ENCODE measurements at regions not wholly inside any gene's neighbourhood (a gene's known extent, or its start where the extent isn't known, plus 50 kb on each side); places are given as distances from the start of the nearest gene placed in this dataset.

DNA sequence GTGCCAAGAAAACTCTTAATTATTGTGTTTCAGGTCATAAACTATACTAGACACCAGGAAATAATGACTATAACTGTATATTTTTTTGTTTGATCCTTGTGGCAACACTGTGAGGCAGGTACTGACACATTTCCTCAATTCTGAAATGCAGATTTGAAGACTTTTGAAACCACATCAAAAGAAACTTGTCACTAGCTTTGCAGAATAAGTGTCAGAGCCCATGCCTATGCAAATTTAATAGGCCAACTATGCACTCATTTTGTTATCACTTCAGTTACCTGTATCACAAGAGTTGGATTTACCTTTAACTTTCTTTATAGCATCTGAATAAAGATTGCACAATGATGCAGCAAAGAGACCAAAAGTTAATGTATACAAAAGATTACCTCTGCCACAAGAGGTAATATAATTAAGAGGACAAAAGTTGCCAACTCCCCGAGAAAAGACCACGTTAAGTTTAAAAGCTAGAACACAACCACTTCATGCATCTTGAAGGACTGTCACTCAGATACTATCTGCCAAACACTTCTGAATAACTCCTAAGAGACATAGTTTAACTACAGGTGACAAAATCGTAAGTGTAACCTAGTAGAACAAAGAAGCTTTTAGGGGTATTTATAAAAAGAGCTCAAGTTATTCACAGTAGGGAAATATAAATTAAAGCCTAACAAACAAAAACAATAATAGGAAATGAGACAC is 80.5 kb downstream of the ELAPOR2 start:
- intact Hi-C loops (cut with DNase I), result no loop called here
- H3K36me3 ChIP-seq (ENCODE audit: control insufficient read depth in 1 of 2, insufficient read depth in 2 of 2, low read length in 1 of 2), result no peaks in the 10 kb centered on the region
- 70 to 85% methylated on average over 3 of the region's 3 CpGs for WGBS, 2 donors
- ATAC-seq (ENCODE audit: low FRiP score) (no peak), DNase-seq (no peak)
- no peaks in the 10 kb centered on the region for H3K4me1 ChIP-seq (ENCODE audit: control insufficient read depth in 1 of 2, insufficient read depth in 2 of 2, low read length in 2 of 2)
- H3K9me3 ChIP-seq (ENCODE audit: control insufficient read depth, low read length), result no peaks in the 10 kb centered on the region
- no peaks in the 10 kb centered on the region for H3K27me3 ChIP-seq (ENCODE audit: control insufficient read depth in 1 of 2, insufficient read depth in 2 of 2, low read length in 1 of 2)
- no peak overlapping the region for H3K27ac ChIP-seq (ENCODE audit: low read depth in 1 of 2, low read length in 2 of 2)
- H3K4me3 ChIP-seq (ENCODE audit: low read length in 2 of 2), result no peak overlapping the region

DNA sequence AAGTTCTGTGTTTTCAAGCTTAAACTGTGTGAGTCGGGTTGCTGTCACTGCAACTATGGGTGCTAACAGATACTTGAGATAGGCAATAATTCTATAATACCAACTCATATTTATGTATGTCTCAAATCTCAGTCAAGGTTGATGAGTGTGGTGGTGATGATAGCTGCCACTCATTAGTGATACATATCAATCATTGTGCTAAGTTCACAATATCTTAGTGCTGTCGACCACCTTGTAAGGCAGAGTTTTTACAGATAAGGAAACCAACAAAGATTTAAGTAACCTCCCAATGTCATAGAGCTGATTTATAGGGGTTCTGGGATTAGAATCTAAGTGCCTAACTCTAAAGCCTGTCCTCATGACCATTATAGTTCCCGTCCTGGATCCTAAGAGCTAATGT is 82.5 kb downstream of the ELAPOR2 start:
- intact Hi-C loops (cut with DNase I), result no loop called here
- DNase-seq, result no peak
- Histone ChIP-seq H3K36me3 (ENCODE audit: control insufficient read depth in 1 of 2, insufficient read depth in 2 of 2, low read length in 1 of 2) (no peaks in the 10 kb centered on the region), H3K4me3 (ENCODE audit: low read length in 2 of 2) (no peak overlapping the region), H3K9me3 (ENCODE audit: control insufficient read depth, low read length) (no peaks in the 10 kb centered on the region), H3K27ac (ENCODE audit: low read depth in 1 of 2, low read length in 2 of 2) (no peak overlapping the region), H3K4me1 (ENCODE audit: control insufficient read depth in 1 of 2, insufficient read depth in 2 of 2, low read length in 2 of 2) (no peaks in the 10 kb centered on the region), H3K27me3 (ENCODE audit: control insufficient read depth in 1 of 2, insufficient read depth in 2 of 2, low read length in 1 of 2) (no peaks in the 10 kb centered on the region)
- WGBS, 2 donors, result 85 to 89% methylated on average over 3 of the region's 3 CpGs
- no peak for ATAC-seq (ENCODE audit: low FRiP score)

DNA sequence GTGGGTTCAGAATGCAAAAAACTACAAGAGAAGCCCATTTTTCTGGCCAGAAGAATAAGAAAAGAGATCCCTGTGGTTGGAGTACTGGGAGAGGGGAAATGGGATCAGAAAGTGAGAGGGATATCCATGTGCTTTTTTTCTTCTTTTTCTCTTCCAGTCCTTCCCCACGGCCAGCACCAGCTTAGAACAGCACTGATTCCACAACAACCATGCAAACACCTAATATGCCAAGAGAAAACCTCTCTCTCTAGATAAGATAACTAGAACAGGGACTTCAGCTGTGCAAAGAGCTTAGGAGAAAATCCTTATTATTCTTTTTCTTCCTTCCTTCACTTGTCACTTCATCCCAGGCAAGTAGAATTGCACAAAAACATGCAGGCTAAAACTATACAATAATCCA is 83.5 kb downstream of the ELAPOR2 start:
- DNase-seq (no peak), ATAC-seq (ENCODE audit: low FRiP score) (no peak)
- 17 to 20% methylated on average over 1 of the region's 1 CpG for WGBS, 2 donors
- Histone ChIP-seq H3K27ac (ENCODE audit: low read depth in 1 of 2, low read length in 2 of 2) (no peak overlapping the region), H3K4me3 (ENCODE audit: low read length in 2 of 2) (no peak overlapping the region), H3K27me3 (ENCODE audit: control insufficient read depth in 1 of 2, insufficient read depth in 2 of 2, low read length in 1 of 2) (no peaks in the 10 kb centered on the region), H3K36me3 (ENCODE audit: control insufficient read depth in 1 of 2, insufficient read depth in 2 of 2, low read length in 1 of 2) (no peaks in the 10 kb centered on the region), H3K4me1 (ENCODE audit: control insufficient read depth in 1 of 2, insufficient read depth in 2 of 2, low read length in 2 of 2) (no peaks in the 10 kb centered on the region), H3K9me3 (ENCODE audit: control insufficient read depth, low read length) (no peaks in the 10 kb centered on the region)
- intact Hi-C loops (cut with DNase I), result no loop called here

DNA sequence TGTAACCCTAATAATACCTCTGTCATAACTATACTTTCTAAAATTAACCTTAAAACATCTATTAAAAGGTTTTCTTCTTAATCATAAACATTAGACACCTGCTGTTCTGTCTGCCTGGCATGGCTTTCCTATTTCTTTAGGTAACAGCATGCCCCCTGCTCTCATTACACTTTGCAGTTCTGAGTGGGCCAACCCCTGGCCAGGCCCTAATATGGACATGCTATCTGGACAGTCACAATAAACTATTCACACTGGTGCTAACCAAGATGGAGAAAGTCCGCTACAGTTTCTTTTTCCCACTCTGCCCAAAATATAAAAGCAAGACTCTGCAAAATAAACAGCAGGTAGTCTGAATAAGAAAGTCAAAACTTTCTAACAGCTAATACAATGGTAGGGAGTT is 84.0 kb downstream of the ELAPOR2 start:
- DNase-seq (no peak), ATAC-seq (ENCODE audit: low FRiP score) (no peak)
- no peaks in the 10 kb centered on the region for H3K27me3 ChIP-seq (ENCODE audit: control insufficient read depth in 1 of 2, insufficient read depth in 2 of 2, low read length in 1 of 2)
- intact Hi-C loops (cut with DNase I), result no loop called here
- H3K4me3 ChIP-seq (ENCODE audit: low read length in 2 of 2), result no peak overlapping the region
- no peaks in the 10 kb centered on the region for H3K9me3 ChIP-seq (ENCODE audit: control insufficient read depth, low read length)
- 73% methylated on average over 1 of the region's 1 CpG for WGBS, 2 donors
- H3K27ac ChIP-seq (ENCODE audit: low read depth in 1 of 2, low read length in 2 of 2), result no peak overlapping the region
- no peaks in the 10 kb centered on the region for H3K36me3 ChIP-seq (ENCODE audit: control insufficient read depth in 1 of 2, insufficient read depth in 2 of 2, low read length in 1 of 2)
- H3K4me1 ChIP-seq (ENCODE audit: control insufficient read depth in 1 of 2, insufficient read depth in 2 of 2, low read length in 2 of 2), result no peaks in the 10 kb centered on the region

DNA sequence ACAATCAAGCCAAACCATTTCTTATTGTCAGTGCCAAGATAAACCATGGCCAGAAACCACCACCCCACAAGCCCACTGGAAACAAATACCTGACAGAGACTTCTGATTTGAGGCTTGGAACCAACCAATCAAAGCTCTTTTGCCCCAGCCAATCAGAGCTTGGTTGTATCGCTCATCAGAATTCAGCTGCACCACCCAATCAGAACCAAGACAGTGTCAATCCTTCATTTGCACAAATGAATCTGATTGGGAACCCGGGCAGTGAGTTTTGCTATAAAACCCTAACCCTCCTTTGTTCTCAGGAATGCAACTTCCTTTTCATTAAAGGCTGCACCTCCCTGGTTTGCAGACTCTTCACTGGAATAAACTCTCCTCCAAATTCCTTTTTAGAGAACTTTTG is 87.4 kb downstream of the ELAPOR2 start:
- Histone ChIP-seq H3K4me3 (ENCODE audit: low read length in 2 of 2) (no peak overlapping the region), H3K27me3 (ENCODE audit: control insufficient read depth in 1 of 2, insufficient read depth in 2 of 2, low read length in 1 of 2) (no peaks in the 10 kb centered on the region), H3K9me3 (ENCODE audit: control insufficient read depth, low read length) (no peaks in the 10 kb centered on the region), H3K27ac (ENCODE audit: low read depth in 1 of 2, low read length in 2 of 2) (no peak overlapping the region), H3K36me3 (ENCODE audit: control insufficient read depth in 1 of 2, insufficient read depth in 2 of 2, low read length in 1 of 2) (no peaks in the 10 kb centered on the region), H3K4me1 (ENCODE audit: control insufficient read depth in 1 of 2, insufficient read depth in 2 of 2, low read length in 2 of 2) (no peaks in the 10 kb centered on the region)
- no peak for DNase-seq
- WGBS, 2 donors, result 88 to 90% methylated on average over 2 of the region's 2 CpGs
- ATAC-seq (ENCODE audit: low FRiP score), result no peak
- intact Hi-C loops (cut with DNase I), result no loop called here

DNA sequence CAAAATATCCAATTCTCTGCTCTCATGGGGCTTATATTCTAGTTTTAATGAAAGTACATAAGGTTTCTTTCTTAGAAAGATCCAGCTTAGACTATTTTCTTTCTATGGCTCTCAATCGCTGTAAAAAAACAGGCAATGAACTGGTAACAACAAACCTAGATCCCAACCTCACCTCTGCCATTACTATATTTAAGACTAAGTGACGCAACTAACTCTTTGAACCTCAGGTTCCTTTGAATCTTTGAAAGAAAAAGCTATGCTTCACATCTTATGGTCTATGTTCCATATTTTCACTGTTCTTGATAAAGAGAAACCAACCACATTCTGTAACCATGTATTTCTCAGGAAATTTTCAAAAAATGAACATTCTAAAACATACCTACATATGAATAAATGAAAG is 88.5 kb downstream of the ELAPOR2 start:
- Histone ChIP-seq H3K27me3 (ENCODE audit: control insufficient read depth in 1 of 2, insufficient read depth in 2 of 2, low read length in 1 of 2) (no peaks in the 10 kb centered on the region), H3K4me1 (ENCODE audit: control insufficient read depth in 1 of 2, insufficient read depth in 2 of 2, low read length in 2 of 2) (peaks cover 0 to 1% of the 10 kb centered on the region in 2 donors), H3K9me3 (ENCODE audit: control insufficient read depth, low read length) (no peaks in the 10 kb centered on the region), H3K4me3 (ENCODE audit: low read length in 2 of 2) (no peak overlapping the region), H3K27ac (ENCODE audit: low read depth in 1 of 2, low read length in 2 of 2) (no peak overlapping the region), H3K36me3 (ENCODE audit: control insufficient read depth in 1 of 2, insufficient read depth in 2 of 2, low read length in 1 of 2) (no peaks in the 10 kb centered on the region)
- ATAC-seq (ENCODE audit: low FRiP score) (no peak), DNase-seq (no peak)
- WGBS, 2 donors, result 93 to 94% methylated on average over 2 of the region's 2 CpGs
- intact Hi-C loops (cut with DNase I), result no loop called here

DNA sequence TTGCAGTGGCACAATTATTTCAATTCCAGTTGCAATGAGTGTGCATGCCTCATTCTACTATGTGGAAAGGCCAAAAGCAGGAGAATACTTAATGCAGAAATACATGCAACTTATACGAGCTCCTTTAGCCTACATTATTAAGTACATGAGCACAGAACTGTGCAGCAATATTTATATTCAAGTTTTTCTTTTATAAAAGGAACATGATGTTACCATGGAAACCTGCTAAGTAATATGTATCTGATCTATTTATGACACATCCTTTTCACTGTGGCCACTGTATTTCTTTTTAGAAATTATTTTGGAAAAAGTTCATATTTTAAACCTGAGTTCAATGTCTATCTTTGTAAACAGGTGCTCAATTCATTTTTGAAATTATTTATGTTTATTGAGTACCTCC is 88.9 kb downstream of the ELAPOR2 start:
- Histone ChIP-seq H3K27me3 (ENCODE audit: control insufficient read depth in 1 of 2, insufficient read depth in 2 of 2, low read length in 1 of 2) (no peaks in the 10 kb centered on the region), H3K4me3 (ENCODE audit: low read length in 2 of 2) (no peak overlapping the region), H3K9me3 (ENCODE audit: control insufficient read depth, low read length) (no peaks in the 10 kb centered on the region), H3K4me1 (ENCODE audit: control insufficient read depth in 1 of 2, insufficient read depth in 2 of 2, low read length in 2 of 2) (peaks cover 0 to 1% of the 10 kb centered on the region in 2 donors), H3K27ac (ENCODE audit: low read depth in 1 of 2, low read length in 2 of 2) (no peak overlapping the region), H3K36me3 (ENCODE audit: control insufficient read depth in 1 of 2, insufficient read depth in 2 of 2, low read length in 1 of 2) (no peaks in the 10 kb centered on the region)
- DNase-seq, result no peak
- no peak for ATAC-seq (ENCODE audit: low FRiP score)
- 78 to 85% methylated on average over 1 of the region's 1 CpG for WGBS, 2 donors
- intact Hi-C loops (cut with DNase I), result no loop called here

DNA sequence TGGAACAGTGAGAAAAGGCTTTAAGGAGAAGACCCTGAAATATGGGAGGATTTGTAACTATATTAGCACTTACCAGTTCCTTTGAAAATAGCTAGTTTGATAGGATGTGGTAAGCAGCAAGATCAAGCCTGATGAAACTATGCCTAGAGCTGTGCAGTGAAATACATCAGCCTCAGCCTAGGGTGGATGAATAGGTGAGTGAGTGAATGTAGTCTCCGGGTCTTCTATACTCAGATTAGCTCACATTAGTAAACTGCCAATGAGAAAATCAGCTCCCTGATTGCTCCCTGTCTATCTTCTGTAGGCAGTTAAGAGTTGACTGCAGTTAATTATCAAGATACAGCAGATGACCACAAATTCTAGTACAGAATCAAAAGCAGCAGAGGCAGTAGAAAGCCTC is 89.6 kb downstream of the ELAPOR2 start:
- no peak for ATAC-seq (ENCODE audit: low FRiP score)
- no peak overlapping the region for H3K27ac ChIP-seq (ENCODE audit: low read depth in 1 of 2, low read length in 2 of 2)

DNA sequence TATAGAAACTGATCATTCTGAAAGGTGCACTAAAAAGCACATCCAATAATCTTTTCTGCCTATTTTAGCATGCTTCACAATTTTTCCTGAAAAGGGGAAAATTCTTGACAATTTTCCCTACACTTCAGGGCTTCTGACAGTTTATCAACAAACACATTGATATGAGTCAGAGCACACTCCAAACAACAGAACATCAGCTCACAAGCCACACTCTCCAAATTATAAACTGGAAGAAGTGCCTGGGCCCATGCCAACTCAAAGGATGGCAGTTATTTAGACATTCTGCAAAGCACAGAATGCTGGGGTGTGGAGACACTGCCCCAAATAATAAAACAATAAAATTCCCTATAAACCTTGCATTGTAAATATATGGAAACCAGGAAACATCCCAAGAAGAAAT is 90.8 kb downstream of the ELAPOR2 start:
- intact Hi-C loops (cut with DNase I), result no loop called here
- ATAC-seq (ENCODE audit: low FRiP score), result no peak
- no peak overlapping the region for H3K4me3 ChIP-seq (ENCODE audit: low read length in 2 of 2)
- no peaks in the 10 kb centered on the region for H3K9me3 ChIP-seq (ENCODE audit: control insufficient read depth, low read length)
- H3K4me1 ChIP-seq (ENCODE audit: control insufficient read depth in 1 of 2, insufficient read depth in 2 of 2, low read length in 2 of 2), result peaks cover 0 to 1% of the 10 kb centered on the region in 2 donors
- no peaks in the 10 kb centered on the region for H3K27me3 ChIP-seq (ENCODE audit: control insufficient read depth in 1 of 2, insufficient read depth in 2 of 2, low read length in 1 of 2)
- no peak overlapping the region for H3K27ac ChIP-seq (ENCODE audit: low read depth in 1 of 2, low read length in 2 of 2)
- no peaks in the 10 kb centered on the region for H3K36me3 ChIP-seq (ENCODE audit: control insufficient read depth in 1 of 2, insufficient read depth in 2 of 2, low read length in 1 of 2)
- no peak for DNase-seq

More for the DNA sequence above, 89.6 kb downstream of the ELAPOR2 start:
- H3K27me3 ChIP-seq (ENCODE audit: control insufficient read depth in 1 of 2, insufficient read depth in 2 of 2, low read length in 1 of 2), result no peaks in the 10 kb centered on the region
- no peak overlapping the region for H3K4me3 ChIP-seq (ENCODE audit: low read length in 2 of 2)
- no peak for DNase-seq
- intact Hi-C loops (cut with DNase I), result no loop called here
- no peaks in the 10 kb centered on the region for H3K9me3 ChIP-seq (ENCODE audit: control insufficient read depth, low read length)
- H3K4me1 ChIP-seq (ENCODE audit: control insufficient read depth in 1 of 2, insufficient read depth in 2 of 2, low read length in 2 of 2), result peaks cover 0 to 1% of the 10 kb centered on the region in 2 donors
- 81 to 84% methylated on average over 1 of the region's 1 CpG for WGBS, 2 donors
- no peaks in the 10 kb centered on the region for H3K36me3 ChIP-seq (ENCODE audit: control insufficient read depth in 1 of 2, insufficient read depth in 2 of 2, low read length in 1 of 2)

All from aorta (tissue), 5 donors.